Panc1 (cell line): ENCODE measurements at regions not wholly inside any gene's neighbourhood (a gene's known extent, or its start where the extent isn't known, plus 50 kb on each side); places are given as distances from the start of the nearest gene placed in this dataset.

Experiments
- ATAC-seq: fragments of 200-7000 bp; cut with Tn5 transposase; 2 replicates; pipeline ENCODE4 v1.9.1; 2020; ENCODE audit warnings: mild to moderate bottlenecking, moderate library complexity
- BruUV-seq: library from RNA; stranded (reverse); fragments of 400-500 nt; replicated peaks from 2 replicates; lab custom pipeline; 2021; lab: Mats Ljungman, UMichigan
- CTCF ChIA-PET: fragments of 300-600 bp; sonication (Branson Sonifier 250); formaldehyde crosslinking; loops from one replicate; lab custom pipeline; 2022; ENCODE audit warnings: antibody characterized with exemption; lab: Charles Lee
- POLR2A ChIA-PET: fragments of 300-600 bp; sonication (Branson Sonifier 250); formaldehyde crosslinking; loops from one replicate; lab custom pipeline; 2022; ENCODE audit warnings: antibody characterized with exemption; lab: Charles Lee
- DNase-seq: peaks from one replicate; pipeline ENCODE4 v3.0.0-alpha.2; 2010; ENCODE audit warnings: low read depth, low spot score
- H3K27ac ChIP-seq: 2 replicates; pipeline ENCODE4 v1.5.1; 2011; ENCODE audit warnings: mild to moderate bottlenecking, low read length, inconsistent platforms
- H3K27me3 ChIP-seq: fragments of 200-500 bp; sonication (Bioruptor generic); 2 replicates; pipeline ENCODE4 v1.6.0; 2014; ENCODE audit warnings: low read length, inconsistent platforms; ENCODE audit not compliant: control insufficient read depth, insufficient read depth
- H3K36me3 ChIP-seq: fragments of 200-500 bp; sonication (Bioruptor generic); 2 replicates; pipeline ENCODE4 v1.5.1; 2014; ENCODE audit warnings: inconsistent platforms, mild to moderate bottlenecking, low read length, moderate library complexity; ENCODE audit not compliant: control insufficient read depth, insufficient read depth
- H3K4me1 ChIP-seq: 2 replicates; pipeline ENCODE4 v1.5.1; 2011; ENCODE audit warnings: inconsistent platforms, mild to moderate bottlenecking, low read length, moderate library complexity; ENCODE audit not compliant: control insufficient read depth, insufficient read depth
- H3K4me3 ChIP-seq, 2 experiments: 2 replicates each; pipeline ENCODE4 v1.5.1; 2011 to 2012; ENCODE audit warnings: low read depth in 2 of 2, low read length in 2 of 2, mild to moderate bottlenecking in 2 of 2, inconsistent platforms in 1 of 2, moderate library complexity in 1 of 2
- H3K9me3 ChIP-seq: fragments of 200-500 bp; sonication (Bioruptor generic); 2 replicates; pipeline ENCODE4 v1.5.1; 2014; ENCODE audit warnings: low read depth, mild to moderate bottlenecking, inconsistent platforms, low read length, moderate library complexity; ENCODE audit not compliant: control insufficient read depth, insufficient read depth
- CTCF ChIP-seq: fragments of 450-650 bp; IDR thresholded peaks from 2 replicates; pipeline ENCODE4 v1.5.1; 2017; ENCODE audit warnings: mild to moderate bottlenecking
- POLR2AphosphoS5 ChIP-seq: IDR thresholded peaks from 2 replicates; pipeline ENCODE4 v1.6.1; 2012; ENCODE audit warnings: mild to moderate bottlenecking, low read depth, low read length, moderate library complexity
- REST ChIP-seq, 2 experiments: IDR thresholded peaks; 2 replicates each; pipeline ENCODE4 v1.6.1; 2011 to 2012; ENCODE audit warnings: low read depth in 2 of 2, control low read depth in 1 of 2, low read length in 1 of 2, mild to moderate bottlenecking in 1 of 2, moderate library complexity in 1 of 2; ENCODE audit not compliant: insufficient read depth in 1 of 2
- SIN3A ChIP-seq: IDR thresholded peaks from 2 replicates; pipeline ENCODE4 v1.6.1; 2012; ENCODE audit warnings: low read depth, mild to moderate bottlenecking, low read length, moderate library complexity, borderline replicate concordance; ENCODE audit not compliant: insufficient read depth
- TCF7L2 ChIP-seq: IDR thresholded peaks from 2 replicates; pipeline ENCODE4 v1.6.1; 2011; ENCODE audit warnings: mild to moderate bottlenecking, low read depth, low read length, inconsistent platforms
- in situ Hi-C: cut with HindIII; loops from 2 replicates; pipeline ENCODE4 v1.10.0; 2016; ENCODE audit warnings: low sequenced_read_pairs, low pct_unique_long_range_greater_than_20kb
- intact Hi-C: fragments of 100-400 bp; cut with micrococcal nuclease; formaldehyde crosslinking; loops from one replicate; pipeline ENCODE4 v1.10.0; 2022; ENCODE audit not compliant: unreplicated experiment

- no peaks in the 10 kb centered on the region for H3K27me3 ChIP-seq
- H3K4me1 ChIP-seq, result no peaks in the 10 kb centered on the region
- DNase-seq, result no peak
- ChIA-PET CTCF (no interaction called here), POLR2A (no interaction called here)
- no peaks in the 10 kb centered on the region for H3K36me3 ChIP-seq
- in situ Hi-C loops, result no loop called here
- BruUV-seq, result no TSS peak
- no peak for ATAC-seq
- no peaks in the 10 kb centered on the region for H3K9me3 ChIP-seq
- no peak for TF ChIP-seq SIN3A
- no peak for TF ChIP-seq CTCF
- no peak for TF ChIP-seq POLR2AphosphoS5
- TF ChIP-seq REST (IDR thresholded peaks at IDR 0.05; ENCODE audit: insufficient read depth in 1 of 2, low read depth in 2 of 2, low read length in 1 of 2), result no peak
- TF ChIP-seq TCF7L2, result no peak
- intact Hi-C loops, result no loop called here
- H3K4me3 ChIP-seq, result no peak overlapping the region
- no peak overlapping the region for H3K27ac ChIP-seq
Measured at GRCh38 chr10:36464291-36464690, 661.1 kb upstream of the ANKRD30A start.

- no peak for DNase-seq
- H3K4me1 ChIP-seq, result no peaks in the 10 kb centered on the region
- in situ Hi-C loops (no loop called here), intact Hi-C loops (no loop called here)
- CTCF ChIA-PET, result no interaction called here
- BruUV-seq, result no TSS peak
- no peak for ATAC-seq
- H3K9me3 ChIP-seq, result no peaks in the 10 kb centered on the region
- H3K36me3 ChIP-seq, result no peaks in the 10 kb centered on the region
- no peak overlapping the region for H3K27ac ChIP-seq
- H3K4me3 ChIP-seq, result no peak overlapping the region
- no peaks in the 10 kb centered on the region for H3K27me3 ChIP-seq
- POLR2A ChIA-PET, result no interaction called here
- TF ChIP-seq REST (IDR thresholded peaks at IDR 0.05; ENCODE audit: insufficient read depth in 1 of 2, low read depth in 2 of 2, low read length in 1 of 2) (no peak), CTCF (no peak), TCF7L2 (no peak), SIN3A (no peak), POLR2AphosphoS5 (no peak)
Measured at GRCh38 chr10:36463390-36463789, 662.0 kb upstream of the ANKRD30A start.
